GM21723 (cell line): ENCODE measurements at regions not wholly inside any gene's neighbourhood (a gene's known extent, or its start where the extent isn't known, plus 50 kb on each side); places are given as distances from the start of the nearest gene placed in this dataset.
A peak's percentile ranks its signal among the peaks of the same experiment; 100 is the strongest.

Experiments used
- ATAC-seq: cut with Tn5 transposase; IDR thresholded peaks from one replicate; pipeline ENCODE4 v1.9.1; 2021; ENCODE audit warnings: mild to moderate bottlenecking, moderate library complexity; ENCODE audit not compliant: unreplicated experiment

DNA sequence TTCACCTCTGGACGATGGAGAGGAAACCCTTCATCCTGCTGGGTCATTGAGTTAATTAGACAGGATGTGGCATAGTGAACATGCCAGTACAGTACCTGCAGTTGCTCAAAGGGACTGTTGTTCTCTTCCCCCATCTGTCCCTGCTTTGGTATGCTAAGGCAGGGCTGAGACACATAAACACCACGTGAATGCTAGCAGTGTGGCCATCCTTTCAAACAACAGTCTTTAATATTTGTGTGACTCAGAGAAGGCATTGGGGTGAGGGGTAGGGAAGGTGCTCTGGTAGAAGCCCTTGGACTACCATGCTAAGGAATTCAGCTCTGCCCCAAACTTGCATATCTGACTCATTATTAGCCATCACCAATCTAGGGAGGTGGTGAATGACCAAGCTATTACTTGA, 180.2 kb upstream of the ZNF618 start:
- ATAC-seq, result no peak

GRCh38 chr9:113701774-113702755, 174.0 kb upstream of the ZNF618 start:
- no peak for ATAC-seq

- ATAC-seq, result no peak
Measured at GRCh38 chr9:113705306-113705927, 170.7 kb upstream of the ZNF618 start.

DNA sequence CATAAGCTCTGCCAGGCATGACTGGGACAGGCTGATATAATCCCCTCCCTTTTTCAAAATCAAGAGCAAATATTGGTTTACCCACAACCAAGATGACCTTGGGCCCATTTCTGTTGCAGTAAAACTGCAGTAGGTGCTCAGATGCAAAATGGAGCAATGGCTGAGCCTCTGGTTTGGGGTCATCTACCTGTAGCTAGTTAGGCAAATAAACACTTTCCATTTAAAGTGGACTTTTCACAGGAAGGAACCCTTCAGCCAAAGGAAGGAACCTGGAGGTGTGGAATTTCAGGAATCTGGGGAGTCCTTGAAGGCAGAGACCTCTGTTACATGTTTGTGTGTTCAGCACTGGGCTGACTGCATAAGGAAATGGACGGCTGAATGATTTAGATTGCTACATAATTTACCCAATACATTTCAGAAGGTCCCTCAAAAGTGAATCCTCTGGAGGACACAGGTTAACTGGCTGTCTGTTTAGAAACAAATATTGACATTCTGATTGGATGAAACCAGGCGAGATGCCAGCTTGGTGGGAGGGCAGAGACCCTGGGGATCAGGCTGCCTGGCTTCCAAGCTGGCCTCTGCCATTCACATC, 170.1 kb upstream of the ZNF618 start:
- ATAC-seq, result no peak

GRCh38 chr9:113707953-113708695, 168.0 kb upstream of the ZNF618 start:
- ATAC-seq, result no peak

DNA sequence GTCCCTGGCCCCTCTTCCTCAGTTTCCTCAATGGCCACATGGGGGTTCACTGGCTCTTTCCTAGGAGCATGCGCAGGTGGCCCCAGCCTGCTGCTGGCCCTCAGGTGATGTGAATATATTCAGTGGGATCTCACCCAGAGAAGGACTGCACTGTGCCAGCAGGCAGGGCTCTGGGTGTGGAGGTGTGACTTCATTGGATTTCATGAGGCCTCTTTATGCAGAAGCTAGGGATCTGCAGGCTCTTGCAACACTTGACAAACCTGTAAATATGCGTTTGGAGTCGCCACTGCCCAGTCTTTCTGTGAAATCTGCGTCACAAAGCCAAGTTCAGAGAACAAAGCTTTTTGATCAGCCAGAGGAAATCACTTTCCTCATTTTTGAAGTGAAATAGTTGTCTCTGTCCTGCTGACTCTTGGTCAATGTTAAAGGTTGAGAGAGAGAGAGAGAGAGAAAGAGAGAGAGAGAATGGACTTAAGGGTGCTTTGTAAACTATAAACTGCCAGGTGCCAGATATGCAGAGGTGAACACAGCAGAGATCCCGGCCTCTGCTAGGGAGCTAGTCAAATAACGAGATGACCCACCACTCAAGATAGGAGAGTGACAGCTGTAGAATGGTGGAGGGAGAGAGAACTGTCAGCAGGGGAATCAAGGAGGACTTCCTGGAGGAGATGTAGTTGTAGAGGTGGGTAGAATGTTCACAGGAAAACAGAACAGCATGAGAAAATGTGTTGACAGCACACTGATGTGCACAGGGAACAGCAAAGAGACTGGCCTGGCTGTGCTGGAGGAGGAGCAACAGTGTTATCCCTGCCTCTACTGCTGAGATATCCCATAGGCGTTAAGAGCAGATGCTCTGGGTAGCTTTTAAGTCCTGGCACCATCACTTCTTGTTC, 167.0 kb upstream of the ZNF618 start:
- ATAC-seq, result no peak

GRCh38 chr9:113709721-113710120, 166.4 kb upstream of the ZNF618 start:
- ATAC-seq, result no peak

- no peak for ATAC-seq
Measured at GRCh38 chr9:113711251-113711650, 164.9 kb upstream of the ZNF618 start.

GRCh38 chr9:113712053-113712452, 164.1 kb upstream of the ZNF618 start:
- ATAC-seq, result no peak

DNA sequence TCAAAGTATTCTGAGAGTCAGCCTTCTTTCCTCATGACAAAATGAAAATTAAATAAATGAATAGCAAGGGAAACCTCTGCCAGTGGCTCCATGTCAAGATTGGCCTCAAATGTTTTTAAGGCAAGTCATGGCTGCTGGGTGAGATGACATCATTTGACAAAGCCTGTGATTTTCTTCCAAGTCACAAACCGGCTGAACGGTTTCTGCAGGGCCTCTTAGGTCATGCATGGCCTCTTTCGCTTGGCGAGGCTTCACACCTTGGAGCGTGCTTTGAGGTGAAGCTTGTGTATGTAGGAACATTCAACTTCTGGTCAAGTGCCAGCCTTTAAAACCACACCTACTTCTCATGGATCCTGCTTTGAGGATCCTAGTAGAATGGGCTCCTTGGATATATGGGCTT, 161.0 kb upstream of the ZNF618 start:
- ATAC-seq, result no peak

GRCh38 chr9:113719919-113720318, 156.2 kb upstream of the ZNF618 start:
- ATAC-seq, result no peak

- ATAC-seq, result no peak
Measured at GRCh38 chr9:113720495-113720894, 155.6 kb upstream of the ZNF618 start.

DNA sequence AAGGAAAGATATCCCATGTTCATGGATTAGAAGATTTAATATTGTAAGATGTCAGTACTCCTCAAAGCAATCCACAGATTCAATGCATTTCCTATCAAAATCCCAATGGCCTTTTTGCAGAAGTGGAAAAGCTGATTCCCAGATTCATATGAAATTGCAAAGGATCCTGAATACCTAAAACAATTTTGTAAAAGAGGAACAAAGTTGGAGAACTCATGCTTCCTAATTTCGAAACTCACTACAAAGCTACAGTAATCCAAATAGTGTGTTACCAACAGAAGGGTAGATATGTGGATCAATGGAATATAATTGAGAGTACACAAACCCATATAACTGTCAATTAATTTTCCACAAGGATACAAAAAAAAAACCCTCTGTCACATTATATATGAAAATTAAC, 154.3 kb upstream of the ZNF618 start:
- no peak for ATAC-seq

DNA sequence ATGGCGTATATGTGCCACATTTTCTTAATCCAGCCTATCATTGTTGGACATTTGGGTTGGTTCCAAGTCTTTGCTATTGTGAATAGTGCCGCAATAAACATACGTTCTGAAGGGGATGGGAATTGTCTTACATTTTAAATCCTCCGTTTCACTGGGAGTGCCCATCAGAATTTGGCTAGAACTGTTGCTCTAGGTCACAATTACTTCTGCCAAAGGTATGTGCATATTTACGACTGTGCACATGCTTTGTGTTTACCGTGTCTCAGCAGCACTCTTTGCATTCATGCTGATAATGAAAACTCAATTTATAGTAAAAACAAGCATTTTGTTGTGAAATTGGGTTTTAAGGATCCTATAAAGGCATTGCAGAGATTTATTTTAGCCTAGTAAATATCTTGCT, 151.9 kb upstream of the ZNF618 start:
- ATAC-seq, result no peak

GRCh38 chr9:113728989-113729388, 147.1 kb upstream of the ZNF618 start:
- no peak for ATAC-seq

GRCh38 chr9:113734826-113735225, 141.3 kb upstream of the ZNF618 start:
- ATAC-seq, result no peak

DNA sequence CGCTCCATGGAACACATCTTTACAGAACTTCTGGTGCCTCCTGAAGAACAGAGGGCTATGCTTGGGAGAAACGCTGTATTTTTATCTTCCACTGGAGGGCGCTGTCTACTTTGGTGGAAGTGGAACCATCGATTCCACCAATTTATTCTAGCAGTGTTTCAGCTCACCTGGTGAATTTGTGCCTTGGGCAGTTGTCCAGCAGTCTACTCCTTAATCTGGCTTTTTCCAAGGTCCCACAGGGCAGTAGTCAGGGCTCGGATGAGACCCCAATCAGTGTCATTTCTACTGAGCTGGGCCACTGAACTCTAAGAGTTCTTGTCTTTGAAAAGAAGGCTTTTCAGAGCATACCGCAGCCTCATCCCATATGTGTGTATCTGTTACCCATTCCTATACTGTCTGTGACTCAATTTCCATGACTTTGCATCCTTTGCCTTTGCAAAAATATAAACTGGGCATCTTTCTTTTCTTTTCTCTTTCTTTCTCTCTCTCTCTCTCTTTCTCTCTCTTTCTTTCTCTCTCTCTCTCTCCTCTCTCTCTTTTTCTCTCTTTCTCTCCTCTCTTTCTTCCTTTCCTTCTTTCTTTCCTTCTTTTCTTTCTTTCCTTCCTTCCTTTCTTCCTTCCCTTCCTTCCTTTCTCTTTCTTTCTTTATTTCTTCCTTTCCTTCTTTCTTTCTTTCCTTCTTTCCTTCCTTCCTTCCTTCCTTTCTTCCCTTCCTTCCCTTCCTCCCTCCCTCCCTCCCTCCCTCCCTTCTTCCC, 138.4 kb upstream of the ZNF618 start:
- ATAC-seq, result peak; percentile 52

- no peak for ATAC-seq
Measured at GRCh38 chr9:113738496-113738892, 137.6 kb upstream of the ZNF618 start.

GRCh38 chr9:113738893-113739604, 137.1 kb upstream of the ZNF618 start:
- no peak for ATAC-seq
